AG09309 (cell line): ENCODE measurements at regions not wholly inside any gene's neighbourhood (a gene's known extent, or its start where the extent isn't known, plus 50 kb on each side); places are given as distances from the start of the nearest gene placed in this dataset.
"Not testable (repeated sequence)": the region's sequence is repeated elsewhere in the genome, so short reads cannot be mapped to it uniquely, and the experiment has no call there.

ENCODE experiments used
- DNase-seq: peaks from one replicate; pipeline ENCODE4 v3.0.0-alpha.2; 2010; ENCODE audit warnings: low read depth
- H3K4me3 ChIP-seq: 2 replicates; pipeline ENCODE4 v1.5.1; 2011; ENCODE audit warnings: mild to moderate bottlenecking, low read depth, low read length, moderate library complexity; ENCODE audit not compliant: control insufficient read depth
- TF ChIP-seq, protein P1 (sequence below): IDR thresholded peaks from 2 replicates; pipeline ENCODE4 v1.5.1; 2011; ENCODE audit warnings: mild to moderate bottlenecking, low read depth, low read length, inconsistent platforms; ENCODE audit not compliant: insufficient read depth, control insufficient read depth; ENCODE audit errors: missing control alignments

- no peak overlapping the region for H3K4me3 ChIP-seq
- TF ChIP-seq, protein P1, sequence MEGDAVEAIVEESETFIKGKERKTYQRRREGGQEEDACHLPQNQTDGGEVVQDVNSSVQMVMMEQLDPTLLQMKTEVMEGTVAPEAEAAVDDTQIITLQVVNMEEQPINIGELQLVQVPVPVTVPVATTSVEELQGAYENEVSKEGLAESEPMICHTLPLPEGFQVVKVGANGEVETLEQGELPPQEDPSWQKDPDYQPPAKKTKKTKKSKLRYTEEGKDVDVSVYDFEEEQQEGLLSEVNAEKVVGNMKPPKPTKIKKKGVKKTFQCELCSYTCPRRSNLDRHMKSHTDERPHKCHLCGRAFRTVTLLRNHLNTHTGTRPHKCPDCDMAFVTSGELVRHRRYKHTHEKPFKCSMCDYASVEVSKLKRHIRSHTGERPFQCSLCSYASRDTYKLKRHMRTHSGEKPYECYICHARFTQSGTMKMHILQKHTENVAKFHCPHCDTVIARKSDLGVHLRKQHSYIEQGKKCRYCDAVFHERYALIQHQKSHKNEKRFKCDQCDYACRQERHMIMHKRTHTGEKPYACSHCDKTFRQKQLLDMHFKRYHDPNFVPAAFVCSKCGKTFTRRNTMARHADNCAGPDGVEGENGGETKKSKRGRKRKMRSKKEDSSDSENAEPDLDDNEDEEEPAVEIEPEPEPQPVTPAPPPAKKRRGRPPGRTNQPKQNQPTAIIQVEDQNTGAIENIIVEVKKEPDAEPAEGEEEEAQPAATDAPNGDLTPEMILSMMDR, result no peak
- no peak for DNase-seq
Observed at GRCh38 chr4:110424144-110424543, 51.8 kb upstream of the ENPEP start.

DNA sequence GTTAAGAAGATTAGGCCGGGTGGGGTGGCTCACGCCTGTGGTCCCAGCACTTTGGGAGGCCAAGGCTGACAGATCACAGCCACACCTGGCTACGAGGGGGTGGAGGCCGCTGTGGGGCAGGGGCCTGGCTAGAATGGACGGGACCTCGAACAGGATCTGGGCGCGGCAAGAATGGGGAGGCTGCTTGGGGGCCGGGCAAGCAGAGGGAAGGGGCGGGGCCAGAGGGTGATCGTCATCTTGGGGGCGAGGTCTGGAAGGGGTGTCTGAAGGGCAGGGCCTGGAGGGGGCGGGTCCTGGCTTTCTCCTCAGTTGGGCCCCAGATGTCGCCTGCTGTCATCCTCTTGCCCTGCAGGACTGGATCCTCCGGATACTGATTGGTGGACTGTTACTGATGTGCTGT is 57.3 kb upstream of the ENPEP start:
- no peak overlapping the region for H3K4me3 ChIP-seq
- TF ChIP-seq, protein P1, result no peak
- no peak for DNase-seq

DNA sequence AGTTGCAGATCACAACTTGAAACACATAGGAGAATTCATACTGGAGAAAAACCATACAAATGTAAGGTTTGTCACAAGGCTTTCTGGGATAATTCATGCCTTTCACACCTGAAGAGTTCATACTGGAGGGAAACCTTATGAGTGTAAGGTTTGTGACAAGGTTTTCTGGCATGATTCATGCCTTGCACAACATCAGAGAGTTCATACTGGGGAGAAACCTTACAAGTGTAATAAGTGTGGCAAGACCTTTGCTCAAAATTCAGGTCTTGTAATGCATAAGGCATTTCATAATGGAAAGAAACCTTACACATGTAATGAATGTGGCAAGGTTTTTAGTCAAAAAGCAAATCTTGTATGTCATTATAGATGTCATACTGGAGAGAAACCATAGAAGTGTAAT is 58.8 kb upstream of the ENPEP start:
- H3K4me3 ChIP-seq, result no peak overlapping the region
- TF ChIP-seq, protein P1, result no peak
- DNase-seq, result no peak

DNA sequence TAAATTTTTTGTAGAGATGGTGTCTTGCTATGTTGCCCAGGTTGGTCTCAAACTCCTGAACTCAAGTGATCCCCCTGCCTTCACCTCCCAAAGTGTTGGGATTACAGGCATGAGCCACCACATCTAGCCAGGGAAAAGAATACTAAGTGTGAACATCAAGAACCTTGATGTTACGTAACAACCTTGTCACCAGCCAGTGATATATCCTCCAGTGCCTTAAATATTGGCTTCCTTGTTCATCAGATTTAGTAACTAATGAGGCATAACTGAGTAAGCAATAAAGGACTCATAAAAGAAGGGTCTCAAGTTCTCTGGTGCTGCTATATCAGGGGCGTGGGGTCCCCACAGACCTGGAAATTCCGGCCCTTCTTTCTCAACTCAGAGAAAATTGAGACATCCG is 60.5 kb upstream of the ENPEP start:
- no peak overlapping the region for H3K4me3 ChIP-seq
- TF ChIP-seq, protein P1, result no peak
- DNase-seq, result no peak

DNA sequence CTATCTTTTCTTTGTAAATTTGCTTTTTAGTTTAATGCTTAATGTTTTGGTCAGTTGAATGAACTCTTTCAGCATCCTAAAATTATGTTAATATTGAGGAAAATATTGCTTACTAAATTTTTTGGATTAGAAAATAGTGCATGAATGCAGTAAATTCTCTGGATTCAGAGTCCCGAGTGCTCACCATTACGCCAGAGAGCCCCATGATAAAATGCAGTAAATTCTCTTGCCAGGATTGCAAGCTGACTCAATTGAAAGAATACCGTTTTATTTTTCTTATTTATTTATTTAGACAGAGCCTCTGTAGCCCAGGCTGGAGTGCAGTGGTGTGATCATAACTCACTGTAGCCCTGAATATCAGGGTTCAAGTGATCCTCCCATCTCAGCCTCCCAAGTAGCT is 60.9 kb upstream of the ENPEP start:
- H3K4me3 ChIP-seq, result no peak overlapping the region
- TF ChIP-seq, protein P1, result no peak
- no peak for DNase-seq

DNA sequence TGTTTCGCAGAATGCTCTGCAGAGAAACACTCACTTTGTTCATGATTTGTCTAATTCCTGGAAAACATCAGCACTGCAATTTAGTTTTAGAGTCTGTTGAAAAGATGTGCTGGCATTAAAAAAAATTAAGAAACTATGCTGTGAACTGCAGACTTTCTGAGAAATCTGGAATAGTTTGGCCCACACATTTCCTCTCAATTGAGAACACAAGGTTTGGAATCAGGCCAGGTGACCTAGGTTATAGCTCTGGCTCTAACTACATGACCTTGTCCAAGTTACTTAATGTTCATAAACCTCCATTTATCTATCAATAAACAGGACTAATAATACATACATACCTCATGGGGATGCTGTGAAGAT is 61.4 kb upstream of the ENPEP start:
- TF ChIP-seq, protein P1, result no peak
- DNase-seq, result no peak

DNA sequence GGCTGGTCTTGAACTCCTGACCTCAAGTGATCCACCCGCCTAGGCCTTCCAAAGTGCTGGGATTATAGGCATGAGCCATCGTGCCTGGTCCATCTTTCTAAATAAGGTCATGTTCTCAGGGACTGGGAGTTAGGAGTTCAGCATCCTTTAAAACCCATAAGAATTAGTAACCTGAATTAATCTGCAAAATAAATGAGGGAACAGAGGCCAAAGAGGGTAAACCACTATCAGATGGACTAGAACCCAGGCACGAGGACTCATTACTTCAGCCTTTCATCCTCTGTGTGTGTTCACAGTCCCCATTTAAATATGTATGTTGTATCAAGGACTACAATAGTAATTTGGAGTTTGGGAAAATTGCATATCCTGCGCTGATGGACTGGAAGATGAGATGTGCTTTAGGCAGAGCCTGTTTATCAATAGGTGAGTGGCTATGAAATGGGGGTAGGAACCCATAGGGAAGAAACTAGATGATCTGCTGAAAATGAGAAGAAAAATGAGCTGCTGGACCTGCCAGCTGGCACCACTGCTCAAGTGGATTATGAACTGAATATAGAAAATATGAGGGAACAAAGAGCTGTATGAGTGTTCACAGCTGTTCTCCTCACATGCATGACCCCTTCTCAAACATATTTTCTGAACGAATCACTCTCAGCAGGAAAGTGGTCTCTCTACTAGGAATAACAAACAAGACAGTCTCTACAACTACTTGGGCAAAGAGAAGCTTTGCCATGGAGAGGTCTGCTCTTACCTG is 62.0 kb upstream of the ENPEP start:
- not testable (repeated sequence) for DNase-seq, H3K4me3 ChIP-seq

More for the DNA sequence above, 61.4 kb upstream of the ENPEP start:
- no peak overlapping the region for H3K4me3 ChIP-seq
